Thoracic aorta (tissue), 2 donors: ENCODE measurements at regions not wholly inside any gene's neighbourhood (a gene's known extent, or its start where the extent isn't known, plus 50 kb on each side); places are given as distances from the start of the nearest gene placed in this dataset.

ENCODE experiments used
- ATAC-seq: fragments of 150-250 bp; one replicate; pipeline ENCODE4 v1.8.0; 2017; ENCODE audit warnings: low read depth; ENCODE audit not compliant: insufficient number of reproducible peaks, low FRiP score
- DNase-seq: peaks from one replicate; pipeline ENCODE4 v3.0.0-alpha.2; 2020; ENCODE audit warnings: low spot score
- H3K27ac ChIP-seq, 2 donors: fragments of 200-600 bp; sonication (generic); 1 replicate in 1 of 2; 2 replicates in 1 of 2; pipeline ENCODE4 v1.5.1; 2016; ENCODE audit warnings: mild to moderate bottlenecking in 2 of 2, moderate library complexity in 2 of 2
- H3K27me3 ChIP-seq: fragments of 200-600 bp; sonication (generic); replicated peaks from 2 replicates; pipeline ENCODE4 v1.6.0; 2016; ENCODE audit warnings: mild to moderate bottlenecking; ENCODE audit not compliant: insufficient read depth
- H3K36me3 ChIP-seq: fragments of 200-600 bp; sonication (generic); one replicate; pipeline ENCODE4 v1.5.1; 2016
- H3K4me1 ChIP-seq, 2 donors: fragments of 200-600 bp; sonication (generic); 1 replicate in 1 of 2; 2 replicates in 1 of 2; pipeline versions ENCODE4 v1.5.1 to v1.6.0; 2016; ENCODE audit warnings: low read depth in 2 of 2, mild to moderate bottlenecking in 1 of 2; ENCODE audit not compliant: control insufficient read depth in 1 of 2
- H3K4me3 ChIP-seq: fragments of 200-600 bp; sonication (generic); 2 replicates; pipeline ENCODE4 v1.5.1; 2016; ENCODE audit warnings: mild to moderate bottlenecking
- H3K9me3 ChIP-seq: fragments of 200-600 bp; sonication (generic); 2 replicates; pipeline ENCODE4 v1.5.1; 2016
- CTCF ChIP-seq: fragments of 200-600 bp; sonication (generic); IDR thresholded peaks from one replicate; pipeline ENCODE4 v1.5.1; 2019; ENCODE audit warnings: antibody characterized with exemption

GRCh38 chr13:104015646-104016396 is 949.6 kb upstream of the SLC10A2 start:
- Histone ChIP-seq H3K36me3 (no peaks in the 10 kb centered on the region), H3K4me3 (no peak overlapping the region), H3K9me3 (no peaks in the 10 kb centered on the region), H3K4me1 (peaks cover 0 to 11% of the 10 kb centered on the region in 2 donors), H3K27me3 (no peaks in the 10 kb centered on the region), H3K27ac (no peak overlapping the region)
- ATAC-seq (no peak), DNase-seq (no peak)
- TF ChIP-seq CTCF = no peak

GRCh38 chr13:104014803-104015645 is 948.8 kb upstream of the SLC10A2 start:
- Histone ChIP-seq H3K4me1 (peaks cover 0 to 11% of the 10 kb centered on the region in 2 donors), H3K27ac (no peak overlapping the region), H3K4me3 (no peak overlapping the region), H3K36me3 (no peaks in the 10 kb centered on the region), H3K9me3 (no peaks in the 10 kb centered on the region), H3K27me3 (no peaks in the 10 kb centered on the region)
- DNase-seq = no peak
- no peak for ATAC-seq
- TF ChIP-seq CTCF = no peak

- H3K4me3 ChIP-seq = no peak overlapping the region
- H3K9me3 ChIP-seq = no peaks in the 10 kb centered on the region
- DNase-seq (no peak), ATAC-seq (no peak)
- H3K4me1 ChIP-seq = peaks cover 0 to 11% of the 10 kb centered on the region in 2 donors
- no peaks in the 10 kb centered on the region for H3K27me3 ChIP-seq
- no peak for TF ChIP-seq CTCF
- H3K27ac ChIP-seq = no peak overlapping the region
- no peaks in the 10 kb centered on the region for H3K36me3 ChIP-seq
Observed at GRCh38 chr13:104011505-104012241, 945.5 kb upstream of the SLC10A2 start.

- DNase-seq = no peak
- no peaks in the 10 kb centered on the region for H3K27me3 ChIP-seq
- H3K36me3 ChIP-seq = no peaks in the 10 kb centered on the region
- no peaks in the 10 kb centered on the region for H3K9me3 ChIP-seq
- no peak overlapping the region for H3K4me3 ChIP-seq
- ATAC-seq = no peak
- TF ChIP-seq CTCF = no peak
- no peak overlapping the region for H3K27ac ChIP-seq
- H3K4me1 ChIP-seq = no peaks in the 10 kb centered on the region
Observed at GRCh38 chr13:104008541-104009435, 942.6 kb upstream of the SLC10A2 start.
